Inflammatory macrophage treated with lipopolysaccharide for 1 hour (primary cell): ENCODE measurements at regions not wholly inside any gene's neighbourhood (a gene's known extent, or its start where the extent isn't known, plus 50 kb on each side); places are given as distances from the start of the nearest gene placed in this dataset.
"Not testable (repeated sequence)": the region's sequence is repeated elsewhere in the genome, so short reads cannot be mapped to it uniquely, and the experiment has no call there.

Experiments
- DNase-seq, 2 donors: peaks; one replicate each; pipeline ENCODE4 v3.0.0-alpha.2; 2020 to 2022

- DNase-seq: not testable (repeated sequence)
Measured at GRCh38 chr10:23545866-23546265, 107.0 kb downstream of the OTUD1 start.

DNA sequence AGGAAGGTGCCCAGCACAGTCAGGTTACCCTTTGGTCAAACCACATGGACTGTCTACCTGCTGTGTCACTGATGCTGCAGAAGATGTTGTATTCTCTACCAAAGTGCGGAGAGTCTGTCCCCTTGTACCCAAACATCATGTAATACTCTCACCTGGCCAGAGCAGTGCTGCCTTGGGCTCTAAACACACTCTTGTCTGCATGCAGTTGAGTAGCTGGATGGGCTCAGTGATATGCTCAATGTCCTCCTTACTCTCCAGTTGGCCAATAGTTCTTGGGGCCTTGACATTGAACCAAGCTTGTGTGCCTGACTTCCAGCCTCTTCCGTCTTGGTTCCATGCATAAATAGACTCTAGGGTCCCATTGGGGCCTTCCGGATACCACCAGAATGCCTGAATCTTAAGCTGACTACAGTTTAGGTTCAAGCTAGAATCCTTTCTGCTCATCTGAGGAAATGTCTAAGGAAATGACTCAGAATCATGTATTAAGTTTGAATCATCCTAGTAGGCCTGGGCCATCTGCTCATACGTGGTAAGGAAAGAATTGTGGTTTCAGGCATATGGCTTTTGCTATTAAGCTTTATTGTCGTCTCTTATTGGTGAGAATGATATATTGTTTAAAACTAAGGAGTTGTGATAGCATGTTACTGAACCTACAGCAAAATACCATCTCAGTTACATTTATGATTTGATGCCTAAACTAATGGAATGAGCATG lies 118.0 kb downstream of the OTUD1 start:
- peak; percentile 52 to 64 for DNase-seq

DNA sequence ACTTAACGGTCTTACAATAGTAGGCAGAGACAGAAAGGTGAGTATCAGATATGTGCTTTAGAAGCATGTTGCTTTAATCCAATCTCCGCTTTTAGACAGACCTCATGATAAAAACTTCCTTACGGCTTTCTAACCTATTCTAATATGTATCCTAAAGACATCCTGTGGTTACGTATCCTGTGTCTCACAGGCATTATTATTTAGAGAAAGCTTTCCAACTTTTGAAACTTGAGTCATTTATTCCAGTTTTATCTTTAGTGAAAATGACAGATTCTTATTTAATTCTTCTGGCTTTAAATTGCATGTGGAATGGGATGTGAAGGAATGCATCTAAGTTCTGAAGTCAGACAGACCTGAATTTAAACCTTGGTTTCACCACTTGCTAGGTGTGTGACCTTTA lies 118.9 kb downstream of the OTUD1 start:
- DNase-seq: no peak

- no peak for DNase-seq
Measured at GRCh38 chr10:23558361-23558799, 119.5 kb downstream of the OTUD1 start.

- no peak for DNase-seq
Measured at GRCh38 chr10:23568996-23569395, 130.1 kb downstream of the OTUD1 start.

DNA sequence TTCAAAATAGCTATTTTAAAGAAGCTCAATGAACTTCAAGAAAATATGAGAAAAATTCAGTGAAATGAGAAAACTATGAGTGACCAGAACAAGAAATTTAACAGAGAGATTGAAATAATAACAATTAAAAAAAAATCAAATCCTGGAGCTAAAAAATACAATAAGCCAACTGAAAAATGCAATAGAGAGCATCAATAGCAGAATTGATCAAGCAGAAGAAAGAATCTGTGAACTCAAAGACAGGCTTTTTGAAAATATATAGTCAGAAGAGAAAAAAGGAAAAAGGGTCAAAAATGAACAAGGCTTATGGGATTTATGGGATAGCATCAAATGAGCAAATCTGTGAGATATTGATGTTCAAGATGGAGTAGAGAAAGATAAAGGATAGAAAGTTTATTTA lies 133.0 kb downstream of the OTUD1 start:
- DNase-seq: no peak

GRCh38 chr10:23581906-23582450 lies 143.1 kb downstream of the OTUD1 start:
- no peak for DNase-seq

- no peak for DNase-seq
Measured at GRCh38 chr10:23584396-23584795, 145.5 kb downstream of the OTUD1 start.

GRCh38 chr10:23585186-23585585 lies 146.3 kb downstream of the OTUD1 start:
- DNase-seq: no peak

DNA sequence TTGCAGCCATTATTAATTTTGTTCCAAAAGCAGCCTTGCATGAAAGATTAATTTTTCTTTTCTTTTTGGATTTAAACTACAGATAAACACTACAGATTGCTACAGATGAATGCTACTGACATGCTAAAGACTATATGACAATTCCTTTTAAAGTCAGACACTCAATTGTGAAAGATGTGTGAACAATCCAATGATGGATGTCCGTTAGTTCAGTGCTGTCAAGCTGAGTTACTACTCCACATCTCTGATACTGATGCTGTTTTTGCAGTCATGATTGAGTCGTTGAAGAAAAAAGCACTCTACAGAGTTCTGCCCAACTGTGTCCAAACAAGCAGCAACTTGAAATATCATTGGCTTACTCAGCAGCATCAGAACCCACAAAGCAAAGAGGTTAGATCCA lies 146.8 kb downstream of the OTUD1 start:
- DNase-seq: no peak

- DNase-seq: not testable (repeated sequence)
Measured at GRCh38 chr10:23595278-23595677, 156.4 kb downstream of the OTUD1 start.

DNA sequence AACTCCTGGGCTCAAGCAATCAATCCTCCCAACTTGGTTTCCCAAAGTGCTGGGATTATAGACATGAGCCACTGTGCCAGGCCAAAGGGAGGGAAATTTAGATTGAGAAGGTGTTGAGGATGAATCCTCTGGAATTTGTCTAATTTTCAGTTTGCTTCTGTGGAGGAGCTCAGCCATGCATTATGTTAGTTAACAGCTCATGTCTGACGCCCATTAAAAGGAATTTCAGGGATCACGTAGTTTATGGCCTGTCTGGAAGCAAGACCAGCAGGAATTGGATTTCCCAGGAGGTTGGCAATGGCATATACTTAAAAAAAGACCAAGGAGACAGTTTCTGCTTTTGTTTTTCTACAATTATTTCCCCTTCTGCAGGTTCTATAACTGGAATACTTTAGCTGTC lies 165.7 kb downstream of the OTUD1 start:
- DNase-seq: no peak

- DNase-seq: no peak
Measured at GRCh38 chr10:23606456-23606855, 167.6 kb downstream of the OTUD1 start.

GRCh38 chr10:23608926-23609325 lies 170.1 kb downstream of the OTUD1 start:
- no peak for DNase-seq

DNA sequence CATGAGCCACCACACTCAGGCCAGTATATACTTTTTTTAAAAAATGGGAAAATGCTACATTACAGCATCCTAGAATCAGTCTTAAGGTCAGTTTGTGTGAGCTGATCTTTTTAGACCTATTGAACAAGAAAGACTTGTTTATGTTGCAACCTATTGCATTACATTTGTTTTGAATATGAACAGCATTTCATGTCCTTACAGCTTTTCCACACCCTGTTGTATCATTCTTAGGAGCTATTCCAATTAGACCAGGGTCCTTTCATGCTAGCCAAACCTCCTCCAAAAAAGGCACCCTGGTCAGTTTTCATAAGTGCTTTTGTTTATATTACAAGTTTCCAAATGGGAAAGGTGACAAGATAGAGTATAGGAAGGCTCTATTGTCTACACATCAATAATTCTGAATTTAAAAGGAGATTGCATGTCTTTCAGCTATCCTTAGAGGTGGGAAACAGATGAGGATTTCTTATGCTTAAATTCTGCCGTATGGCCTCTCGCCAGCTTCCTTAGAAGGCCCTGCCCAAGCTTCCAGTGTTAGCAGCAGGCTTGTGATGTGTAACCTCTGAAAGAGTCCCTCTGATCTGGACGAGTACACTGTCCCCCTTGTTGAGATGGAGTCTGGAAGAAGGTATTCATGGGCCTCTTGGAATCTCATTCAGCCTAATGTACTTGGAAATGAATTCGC lies 171.9 kb downstream of the OTUD1 start:
- no peak for DNase-seq

DNA sequence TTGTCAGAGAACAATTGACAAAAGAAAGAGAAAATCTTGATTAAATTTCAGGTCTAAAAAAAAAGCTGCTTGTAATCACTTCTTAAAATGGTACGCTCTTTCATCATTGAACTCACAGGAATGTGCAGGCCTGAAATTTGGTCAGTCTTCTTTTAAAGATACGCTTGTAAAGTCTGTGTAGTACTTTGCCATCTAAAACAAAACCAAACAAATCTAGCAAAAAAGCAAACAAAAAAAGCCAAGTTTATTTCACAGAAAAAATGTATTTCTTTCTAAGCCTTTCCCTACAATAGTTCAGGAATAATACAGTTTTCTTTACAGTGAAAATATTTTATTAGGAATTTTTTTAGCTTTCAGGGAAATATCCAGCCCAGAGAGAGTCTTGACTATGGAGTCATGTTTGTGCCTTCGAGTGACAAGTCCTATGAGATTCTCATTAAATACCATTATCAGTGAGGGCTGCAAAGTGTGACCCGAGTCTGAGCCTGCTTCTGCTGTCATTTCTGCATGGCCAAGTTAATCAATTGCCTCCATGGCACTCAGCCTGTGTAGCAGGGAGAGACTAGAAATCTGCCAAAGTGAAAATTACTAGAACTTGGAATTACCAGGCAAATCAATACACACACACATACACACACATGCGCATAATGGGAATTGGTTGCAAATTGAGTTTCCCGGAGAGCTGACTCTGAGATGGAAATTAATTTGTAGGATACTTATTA lies 172.6 kb downstream of the OTUD1 start:
- no peak for DNase-seq

DNA sequence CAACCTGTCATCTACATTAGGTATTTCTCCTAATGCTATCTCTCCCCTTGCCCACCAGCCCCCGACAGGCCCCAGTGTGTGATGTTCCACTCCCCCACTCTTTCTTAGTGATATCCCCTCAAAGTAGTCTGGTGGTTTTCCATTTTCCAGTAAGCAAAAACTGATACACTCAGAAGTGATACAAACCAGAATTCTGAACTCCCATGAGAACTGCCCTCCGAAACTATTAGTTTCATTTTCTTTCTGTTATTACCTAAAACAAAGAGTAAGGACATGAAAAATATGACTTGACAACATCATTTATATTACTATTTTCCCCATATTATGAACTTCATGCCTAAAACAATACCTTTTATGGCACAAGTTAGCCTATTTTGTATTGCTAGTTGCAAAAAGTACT lies 175.0 kb downstream of the OTUD1 start:
- no peak for DNase-seq

DNA sequence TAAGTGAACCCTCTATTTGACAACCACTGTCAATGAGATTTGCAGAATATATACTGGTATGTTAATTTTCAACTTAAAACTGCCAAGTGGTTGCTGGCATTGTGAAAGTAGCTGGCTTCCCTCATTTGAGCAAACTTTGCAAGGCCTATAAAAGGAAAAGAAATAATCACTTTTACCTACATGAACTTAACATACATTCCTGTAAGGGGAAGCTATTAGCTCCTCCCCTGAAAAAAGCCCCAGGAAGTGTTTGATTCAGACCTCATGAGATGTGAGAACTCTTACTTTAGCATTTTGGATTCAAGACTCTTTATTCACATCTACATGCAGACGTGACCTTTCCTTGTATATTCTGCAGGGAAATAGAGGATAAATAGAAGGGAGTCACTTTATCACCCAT lies 175.6 kb downstream of the OTUD1 start:
- DNase-seq: no peak

DNA sequence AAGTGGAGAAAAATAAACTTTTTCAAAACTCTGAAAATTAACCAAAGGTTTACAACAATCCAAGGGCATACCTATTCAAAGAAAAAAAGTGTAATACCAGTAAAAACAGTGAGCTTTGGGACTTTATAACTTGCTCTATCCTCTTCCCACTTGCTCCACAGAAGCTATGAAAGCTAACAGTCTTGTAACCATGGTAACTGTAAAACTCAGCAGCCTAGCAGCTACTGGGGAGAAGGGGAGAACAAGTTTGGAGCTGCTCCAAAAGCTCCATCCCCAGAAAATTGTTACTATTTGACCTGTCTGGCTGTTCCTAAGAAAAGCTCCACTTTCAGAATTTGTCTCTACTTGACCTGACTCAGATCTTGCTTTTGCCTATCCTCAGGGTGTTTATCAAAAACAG lies 191.5 kb downstream of the OTUD1 start:
- DNase-seq: no peak

GRCh38 chr10:23630885-23631284 lies 192.0 kb downstream of the OTUD1 start:
- DNase-seq: no peak

DNA sequence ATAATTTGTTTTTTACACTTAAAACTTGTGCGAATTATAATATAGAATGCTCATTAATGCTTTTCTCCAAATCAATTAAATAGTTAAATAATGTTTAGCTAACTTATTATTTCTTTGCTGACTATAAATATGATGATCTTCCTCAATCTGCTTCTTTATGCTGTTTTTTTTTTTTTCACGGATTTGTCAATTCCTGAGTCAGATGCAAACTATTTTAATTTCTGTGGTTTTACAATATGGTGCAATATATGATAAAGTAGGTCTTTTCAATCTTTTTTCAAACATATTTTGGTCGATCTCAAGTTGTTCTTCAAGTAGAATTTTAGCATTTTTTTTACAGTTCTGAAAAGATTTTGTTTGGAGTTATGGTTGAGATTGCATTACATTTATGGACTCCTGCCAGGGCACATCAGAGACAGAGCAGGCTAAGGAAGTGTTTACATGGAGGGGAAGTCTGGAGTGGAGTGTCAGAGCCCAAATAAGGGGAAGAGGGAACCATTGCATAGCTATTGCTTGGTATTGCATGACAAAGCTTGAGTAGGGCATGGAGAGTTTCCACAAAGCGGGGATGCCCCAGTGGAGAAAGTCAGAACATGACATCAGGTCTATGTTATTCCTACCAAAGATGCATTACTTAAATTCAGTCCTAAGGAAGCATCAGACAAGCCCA lies 204.4 kb downstream of the OTUD1 start:
- DNase-seq: peak; percentile 95 to 99

GRCh38 chr10:23648618-23649017 lies 209.7 kb downstream of the OTUD1 start:
- no peak for DNase-seq

- peak; percentile 40 to 68 for DNase-seq
Measured at GRCh38 chr10:23656735-23657134, 217.9 kb downstream of the OTUD1 start.
